ENCODE measurements at regions not wholly inside any gene's neighbourhood (a gene's known extent, or its start where the extent isn't known, plus 50 kb on each side); places are given as distances from the start of the nearest gene placed in this dataset.
A peak's percentile ranks its signal among the peaks of the same experiment; 100 is the strongest.
"Not testable (repeated sequence)": the region's sequence is repeated elsewhere in the genome, so short reads cannot be mapped to it uniquely, and the experiment has no call there.

GRCh38 chr12:78568321-78569020 is 296.1 kb upstream of the SYT1 start:
- TF ChIP-seq SUZ12 (IDR thresholded peaks at IDR 0.05) = no peak
- TF ChIP-seq NFRKB (IDR thresholded peaks at IDR 0.05) = no peak
- no peak for TF ChIP-seq PKNOX1 (IDR thresholded peaks at IDR 0.05)
- TF ChIP-seq TARDBP (IDR thresholded peaks at IDR 0.05) = no peak
- TF ChIP-seq SP1 (IDR thresholded peaks at IDR 0.05) = no peak
- no peak for TF ChIP-seq LEF1 (IDR thresholded peaks at IDR 0.05; ENCODE audit: borderline replicate concordance)
- no peak for TF ChIP-seq HDGF (IDR thresholded peaks at IDR 0.05; ENCODE audit: borderline replicate concordance)
- TF ChIP-seq CTBP1 (IDR thresholded peaks at IDR 0.05; ENCODE audit: borderline replicate concordance) = no peak
- TF ChIP-seq FOXK2 (IDR thresholded peaks at IDR 0.05) = no peak
- no peak for TF ChIP-seq L3MBTL2 (conservative IDR thresholded peaks at IDR 0.05)
- no peak for DNase-seq (ENCODE audit: extremely low spot score)
- ChIA-PET POLR2A (no interaction called here), CTCF (no interaction called here)

DNA sequence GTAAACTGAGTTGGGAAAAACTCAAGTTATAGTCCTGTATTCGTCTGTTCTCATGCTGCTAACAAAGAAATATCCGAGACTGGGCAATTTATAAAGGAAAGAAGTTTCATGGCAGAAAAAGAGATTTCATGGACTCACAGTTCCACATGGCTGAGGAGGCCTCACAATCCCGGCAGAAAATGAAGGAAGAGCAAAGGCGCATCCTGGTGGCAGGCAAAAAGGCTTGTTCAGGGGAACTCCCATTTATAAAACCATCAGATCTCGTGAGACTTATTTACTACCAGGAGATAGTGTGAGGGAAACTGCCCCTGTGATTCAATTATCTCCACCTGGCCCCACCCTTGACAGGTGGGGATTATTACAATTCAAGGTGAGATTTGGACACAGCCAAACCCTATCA is 292.6 kb upstream of the SYT1 start:
- ChIA-PET POLR2A (no interaction called here), CTCF (no interaction called here)
- no peak for DNase-seq (ENCODE audit: extremely low spot score)
- TF ChIP-seq SUZ12 (IDR thresholded peaks at IDR 0.05) = no peak
- TF ChIP-seq PKNOX1 (IDR thresholded peaks at IDR 0.05) = no peak
- no peak for TF ChIP-seq FOXM1 (IDR thresholded peaks at IDR 0.05; ENCODE audit: borderline replicate concordance)
- TF ChIP-seq HDGF (IDR thresholded peaks at IDR 0.05; ENCODE audit: borderline replicate concordance) = no peak
- TF ChIP-seq FOXA1 (IDR thresholded peaks at IDR 0.05) = no peak
- no peak for TF ChIP-seq SP1 (IDR thresholded peaks at IDR 0.05)
- no peak for TF ChIP-seq ARNT (IDR thresholded peaks at IDR 0.05)
- no peak for TF ChIP-seq L3MBTL2 (conservative IDR thresholded peaks at IDR 0.05)
- TF ChIP-seq ELF4 (IDR thresholded peaks at IDR 0.05) = no peak

GRCh38 chr12:78575208-78575607 is 289.4 kb upstream of the SYT1 start:
- POLR2A ChIA-PET; DNase-seq (ENCODE audit: extremely low spot score); CTCF ChIA-PET: not testable (repeated sequence)

DNA sequence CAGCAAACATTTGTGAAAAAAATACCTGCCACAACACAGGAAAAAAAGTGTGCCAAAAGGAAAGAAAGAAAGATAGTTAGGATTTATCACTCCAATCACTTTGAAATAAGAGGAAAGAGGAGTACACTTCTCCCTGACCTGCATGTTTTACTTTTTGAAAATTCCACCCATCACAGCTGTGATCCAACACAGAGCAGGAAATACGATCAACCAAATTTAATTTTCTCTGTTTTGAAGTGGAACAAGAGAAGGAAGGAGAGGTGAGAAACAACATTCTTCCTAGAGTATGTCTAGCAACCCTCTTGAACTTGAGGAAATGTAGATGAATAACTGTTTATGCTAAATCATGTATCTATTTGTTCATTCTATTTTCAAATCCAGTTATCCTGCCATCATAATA is 284.7 kb upstream of the SYT1 start:
- ChIA-PET POLR2A (no interaction called here), CTCF (no interaction called here)
- no peak for TF ChIP-seq L3MBTL2 (conservative IDR thresholded peaks at IDR 0.05)
- no peak for DNase-seq (ENCODE audit: extremely low spot score)

GRCh38 chr12:78580296-78580695 is 284.3 kb upstream of the SYT1 start:
- ChIA-PET POLR2A (no interaction called here), CTCF (no interaction called here)
- no peak for TF ChIP-seq ELF4 (IDR thresholded peaks at IDR 0.05)
- TF ChIP-seq PKNOX1 (IDR thresholded peaks at IDR 0.05) = no peak
- TF ChIP-seq SP1 (IDR thresholded peaks at IDR 0.05) = no peak
- no peak for TF ChIP-seq HDGF (IDR thresholded peaks at IDR 0.05; ENCODE audit: borderline replicate concordance)
- no peak for TF ChIP-seq ARNT (IDR thresholded peaks at IDR 0.05)
- no peak for DNase-seq (ENCODE audit: extremely low spot score)

GRCh38 chr12:78584695-78585094 is 279.9 kb upstream of the SYT1 start:
- no peak for TF ChIP-seq CTBP1 (IDR thresholded peaks at IDR 0.05; ENCODE audit: borderline replicate concordance)
- TF ChIP-seq BHLHE40 (IDR thresholded peaks at IDR 0.05; ENCODE audit: borderline replicate concordance) = no peak
- CTCF ChIA-PET = interaction anchor here (0.6 to 1.0 kb wide), 2 partner anchors 183 to 404 kb away, joined by 3 to 4 read pairs; no protein-coding TSS in a partner anchor
- peak; percentile 38 for DNase-seq (ENCODE audit: extremely low spot score)
- POLR2A ChIA-PET = no interaction called here

GRCh38 chr12:78585132-78585531 is 279.4 kb upstream of the SYT1 start:
- TF ChIP-seq ARNT (IDR thresholded peaks at IDR 0.05) (no peak), SUZ12 (IDR thresholded peaks at IDR 0.05) (no peak), HDGF (IDR thresholded peaks at IDR 0.05; ENCODE audit: borderline replicate concordance) (no peak), FOXK2 (IDR thresholded peaks at IDR 0.05) (no peak), ELF4 (IDR thresholded peaks at IDR 0.05) (no peak), TARDBP (IDR thresholded peaks at IDR 0.05) (no peak), SP1 (IDR thresholded peaks at IDR 0.05) (no peak), ZNF384 (IDR thresholded peaks at IDR 0.05) (no peak)
- ChIA-PET CTCF (interaction anchor here (0.6 kb wide), 1 partner anchor 65 kb away, joined by 4 read pairs; no protein-coding TSS in a partner anchor), POLR2A (no interaction called here)
- no peak for DNase-seq (ENCODE audit: extremely low spot score)

- POLR2A ChIA-PET = no interaction called here
- DNase-seq (ENCODE audit: extremely low spot score) = no peak
- CTCF ChIA-PET = no interaction called here
- TF ChIP-seq FOXK2 (IDR thresholded peaks at IDR 0.05) = no peak
- no peak for TF ChIP-seq TARDBP (IDR thresholded peaks at IDR 0.05)
- TF ChIP-seq PKNOX1 (IDR thresholded peaks at IDR 0.05) = no peak
- no peak for TF ChIP-seq FOXM1 (IDR thresholded peaks at IDR 0.05; ENCODE audit: borderline replicate concordance)
- no peak for TF ChIP-seq LEF1 (IDR thresholded peaks at IDR 0.05; ENCODE audit: borderline replicate concordance)
- TF ChIP-seq FOXA1 (IDR thresholded peaks at IDR 0.05) = no peak
- no peak for TF ChIP-seq BHLHE40 (IDR thresholded peaks at IDR 0.05; ENCODE audit: borderline replicate concordance)
- TF ChIP-seq NFRKB (IDR thresholded peaks at IDR 0.05) = no peak
- TF ChIP-seq ARNT (IDR thresholded peaks at IDR 0.05) = no peak
These were observed 277.8 kb upstream of the SYT1 start for GRCh38 chr12:78586790-78587189.

All from HEK293T (cell line).